ENCODE measurements at regions not wholly inside any gene's neighbourhood (a gene's known extent, or its start where the extent isn't known, plus 50 kb on each side); places are given as distances from the start of the nearest gene placed in this dataset.

DNA sequence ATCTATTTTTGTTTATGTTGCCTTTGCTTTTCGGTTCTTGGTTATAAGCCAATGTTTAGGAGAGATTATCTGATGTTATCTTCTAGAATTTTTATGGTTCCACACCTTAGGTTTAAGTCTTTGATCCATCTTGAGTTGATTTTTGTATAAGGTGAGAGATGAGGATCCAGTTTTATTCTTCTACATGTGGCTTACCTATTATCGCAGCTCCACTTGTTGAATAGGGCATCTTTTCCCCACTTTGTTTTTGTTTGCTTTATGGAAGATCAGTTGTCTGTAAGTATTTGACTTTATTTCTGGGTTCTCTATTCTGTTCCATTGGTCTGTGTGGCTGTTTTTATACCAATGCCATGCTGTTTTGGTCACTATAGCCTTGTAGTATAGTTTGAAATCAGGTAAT lies 927.0 kb downstream of the UQCRFS1 start:
- Histone ChIP-seq H3K4me3 (ENCODE audit: low read length) (no peak overlapping the region), H3K9ac (ENCODE audit: low read depth, low read length) (no peak overlapping the region), H3K27me3 (ENCODE audit: insufficient read depth, low read length) (no peaks in the 10 kb centered on the region), H3K36me3 (ENCODE audit: insufficient read depth, low read length) (no peaks in the 10 kb centered on the region), H3K4me1 (ENCODE audit: insufficient read depth, low read length) (peaks cover 22% of the 10 kb centered on the region), H3K27ac (ENCODE audit: low read depth, low read length) (no peak overlapping the region), H3K9me3 (ENCODE audit: insufficient read depth, low read depth, low read length) (no peaks in the 10 kb centered on the region; the same call in 1 of the 2 replicates)
- 100% methylated on average over 2 of the region's 2 CpGs for WGBS

DNA sequence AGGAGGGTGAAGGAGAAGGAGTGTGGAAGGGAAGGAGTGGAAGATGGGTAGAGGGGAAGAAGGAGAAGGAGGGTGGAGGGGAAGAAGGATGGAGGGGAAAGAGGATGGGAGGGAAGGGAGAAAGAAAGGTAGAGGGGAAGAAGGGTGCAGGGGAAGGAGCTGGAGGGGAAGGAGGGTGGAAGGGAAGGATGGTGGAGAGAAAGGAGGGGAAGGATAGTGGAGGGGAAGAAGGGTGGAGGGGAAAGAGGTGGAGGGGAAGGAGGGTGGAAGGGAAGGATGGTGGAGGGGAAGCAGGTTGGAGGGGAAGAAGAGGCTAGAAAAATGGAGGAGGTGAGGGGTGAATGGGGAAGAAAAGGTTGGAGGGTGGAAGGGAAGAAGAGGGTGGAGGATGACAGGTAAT lies 927.9 kb downstream of the UQCRFS1 start:
- Histone ChIP-seq H3K9ac (ENCODE audit: low read depth, low read length) (no peak overlapping the region), H3K4me1 (ENCODE audit: insufficient read depth, low read length) (peaks cover 16% of the 10 kb centered on the region), H3K9me3 (ENCODE audit: insufficient read depth, low read depth, low read length) (no peaks in the 10 kb centered on the region; the same call in 1 of the 2 replicates), H3K4me3 (ENCODE audit: low read length) (no peak overlapping the region), H3K36me3 (ENCODE audit: insufficient read depth, low read length) (no peaks in the 10 kb centered on the region), H3K27ac (ENCODE audit: low read depth, low read length) (no peak overlapping the region), H3K27me3 (ENCODE audit: insufficient read depth, low read length) (no peaks in the 10 kb centered on the region)

DNA sequence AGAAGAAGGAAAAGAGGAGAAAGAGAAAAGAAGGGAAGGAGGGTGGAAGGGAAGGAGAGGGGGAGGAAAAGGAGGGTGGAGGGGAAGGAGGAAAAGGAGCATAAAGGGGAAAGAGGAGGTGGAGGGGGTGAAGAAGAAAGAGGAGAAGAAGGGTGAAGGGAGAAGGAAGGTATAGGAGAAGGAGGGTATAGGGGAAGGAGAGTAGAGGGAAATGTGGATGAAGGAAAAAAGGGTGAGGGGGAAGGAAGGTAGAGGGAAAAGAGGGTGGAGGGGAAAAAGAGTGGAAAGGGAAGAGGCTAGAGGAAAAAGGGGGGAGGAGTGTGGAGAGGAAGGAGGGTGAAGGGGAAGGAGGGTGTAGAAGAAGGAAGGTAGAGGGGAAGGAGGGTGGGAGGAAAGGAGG lies 928.6 kb downstream of the UQCRFS1 start:
- Histone ChIP-seq H3K4me3 (ENCODE audit: low read length) (no peak overlapping the region), H3K9me3 (ENCODE audit: insufficient read depth, low read depth, low read length) (no peaks in the 10 kb centered on the region; the same call in 1 of the 2 replicates), H3K27ac (ENCODE audit: low read depth, low read length) (no peak overlapping the region), H3K4me1 (ENCODE audit: insufficient read depth, low read length) (peaks cover 11% of the 10 kb centered on the region), H3K27me3 (ENCODE audit: insufficient read depth, low read length) (no peaks in the 10 kb centered on the region), H3K36me3 (ENCODE audit: insufficient read depth, low read length) (no peaks in the 10 kb centered on the region), H3K9ac (ENCODE audit: low read depth, low read length) (no peak overlapping the region)

DNA sequence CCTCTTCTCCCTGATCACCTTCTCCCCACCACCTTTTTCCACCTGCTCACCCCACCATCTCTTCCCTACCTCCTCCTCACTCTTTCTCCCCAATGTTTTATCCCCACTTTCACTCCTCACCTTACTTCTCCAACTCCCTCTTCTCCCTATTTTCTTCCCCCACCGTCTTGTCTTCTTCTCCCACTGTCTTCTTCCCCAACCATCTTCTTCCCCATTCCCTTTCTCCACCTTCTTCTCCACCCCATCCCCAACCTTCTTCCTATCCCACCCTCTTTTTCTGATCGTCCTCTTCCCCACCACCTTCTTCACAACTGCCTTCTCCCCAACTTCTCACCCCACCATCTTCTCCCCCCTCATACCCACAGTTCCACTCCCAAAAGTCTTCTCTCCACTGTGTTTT lies 929.4 kb downstream of the UQCRFS1 start:
- Histone ChIP-seq H3K9ac (ENCODE audit: low read depth, low read length) (no peak overlapping the region), H3K4me1 (ENCODE audit: insufficient read depth, low read length) (peaks cover 4% of the 10 kb centered on the region; the same call in 1 of the 2 replicates), H3K4me3 (ENCODE audit: low read length) (no peak overlapping the region), H3K27ac (ENCODE audit: low read depth, low read length) (no peak overlapping the region), H3K27me3 (ENCODE audit: insufficient read depth, low read length) (no peaks in the 10 kb centered on the region), H3K9me3 (ENCODE audit: insufficient read depth, low read depth, low read length) (no peaks in the 10 kb centered on the region; the same call in 1 of the 2 replicates), H3K36me3 (ENCODE audit: insufficient read depth, low read length) (no peaks in the 10 kb centered on the region)
- 88% methylated on average over 2 of the region's 2 CpGs for WGBS

DNA sequence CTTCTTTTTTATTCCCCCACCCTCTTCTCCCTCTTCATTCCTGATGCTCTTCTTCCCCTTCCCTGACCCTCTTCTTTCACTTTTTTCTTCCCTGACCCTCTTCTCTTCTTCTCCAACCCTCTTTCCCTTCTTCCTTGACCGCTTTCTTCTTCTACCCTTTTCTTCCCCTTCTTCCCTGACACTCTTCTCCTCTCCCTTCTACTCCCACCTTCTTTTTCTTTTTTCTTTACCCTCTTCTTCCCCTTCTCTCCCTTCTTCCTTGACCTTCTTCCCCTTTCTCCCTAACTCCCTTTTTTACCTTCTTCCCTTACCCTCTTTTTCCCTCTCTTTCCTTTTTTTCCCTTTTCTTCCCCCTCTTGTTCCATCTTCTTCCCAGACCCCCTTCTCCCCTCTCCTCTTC lies 931.3 kb downstream of the UQCRFS1 start:
- 0 out of 2 replicates have a peak, but pooled peaks cover 3% of the 10 kb centered on the region for H3K4me1 ChIP-seq (ENCODE audit: insufficient read depth, low read length)
- 91% methylated on average over 1 of the region's 1 CpG for WGBS
- no peaks in the 10 kb centered on the region; the same call in 1 of the 2 replicates for H3K9me3 ChIP-seq (ENCODE audit: insufficient read depth, low read depth, low read length)
- no peak overlapping the region for H3K27ac ChIP-seq (ENCODE audit: low read depth, low read length)
- no peaks in the 10 kb centered on the region for H3K27me3 ChIP-seq (ENCODE audit: insufficient read depth, low read length)
- no peaks in the 10 kb centered on the region for H3K36me3 ChIP-seq (ENCODE audit: insufficient read depth, low read length)
- H3K9ac ChIP-seq (ENCODE audit: low read depth, low read length): no peak overlapping the region
- no peak overlapping the region for H3K4me3 ChIP-seq (ENCODE audit: low read length)

DNA sequence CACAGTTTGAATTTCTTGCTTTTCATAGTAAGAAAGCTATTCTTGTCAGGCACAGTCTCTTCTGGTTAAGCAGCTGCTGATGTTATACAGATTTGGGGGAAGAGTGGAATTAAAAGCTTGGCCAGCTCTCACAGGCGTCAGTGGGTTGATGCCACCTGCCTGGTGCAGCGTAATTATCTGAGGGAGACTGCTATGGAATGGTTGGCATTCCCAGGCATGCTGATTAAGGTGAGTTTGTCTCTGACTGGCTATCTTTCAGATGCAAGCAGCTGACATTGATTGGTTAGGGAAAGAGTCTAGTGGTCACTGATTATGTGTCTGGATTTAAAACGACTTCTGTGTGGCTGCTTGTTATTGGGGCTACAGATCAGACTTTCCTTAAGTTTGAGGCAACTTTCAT lies 948.4 kb downstream of the UQCRFS1 start:
- H3K27ac ChIP-seq (ENCODE audit: low read depth, low read length): no peak overlapping the region
- no peak overlapping the region for H3K9ac ChIP-seq (ENCODE audit: low read depth, low read length)
- no peaks in the 10 kb centered on the region for H3K27me3 ChIP-seq (ENCODE audit: insufficient read depth, low read length)
- no peaks in the 10 kb centered on the region for H3K36me3 ChIP-seq (ENCODE audit: insufficient read depth, low read length)
- no peaks in the 10 kb centered on the region for H3K4me1 ChIP-seq (ENCODE audit: insufficient read depth, low read length)
- H3K4me3 ChIP-seq (ENCODE audit: low read length): no peak overlapping the region
- peaks cover 6% of the 10 kb centered on the region for H3K9me3 ChIP-seq (ENCODE audit: insufficient read depth, low read depth, low read length)
- 75% methylated on average over 3 of the region's 3 CpGs for WGBS

DNA sequence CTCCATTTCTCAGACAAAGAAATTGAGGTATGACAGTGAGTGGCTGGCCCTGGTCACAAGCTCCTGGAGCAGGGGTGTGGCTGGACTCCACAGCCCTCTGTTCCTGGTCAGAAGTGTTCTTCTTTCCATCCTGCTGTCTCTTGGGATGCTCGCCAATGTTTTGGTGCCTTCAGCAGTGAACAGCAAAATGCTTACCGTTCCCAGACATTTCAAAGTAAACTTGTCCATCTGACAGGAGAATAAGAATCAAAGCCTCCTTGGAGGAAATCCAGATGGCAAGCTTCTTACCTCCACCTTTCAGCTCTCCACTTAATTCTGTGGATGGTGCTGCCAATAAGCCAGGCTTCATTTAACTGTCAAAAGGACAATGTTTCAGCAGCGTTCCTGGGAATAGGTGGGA lies 954.1 kb downstream of the UQCRFS1 start:
- H3K4me3 ChIP-seq (ENCODE audit: low read length): no peak overlapping the region
- WGBS: 74% methylated on average over 3 of the region's 3 CpGs
- no peak overlapping the region for H3K27ac ChIP-seq (ENCODE audit: low read depth, low read length)

DNA sequence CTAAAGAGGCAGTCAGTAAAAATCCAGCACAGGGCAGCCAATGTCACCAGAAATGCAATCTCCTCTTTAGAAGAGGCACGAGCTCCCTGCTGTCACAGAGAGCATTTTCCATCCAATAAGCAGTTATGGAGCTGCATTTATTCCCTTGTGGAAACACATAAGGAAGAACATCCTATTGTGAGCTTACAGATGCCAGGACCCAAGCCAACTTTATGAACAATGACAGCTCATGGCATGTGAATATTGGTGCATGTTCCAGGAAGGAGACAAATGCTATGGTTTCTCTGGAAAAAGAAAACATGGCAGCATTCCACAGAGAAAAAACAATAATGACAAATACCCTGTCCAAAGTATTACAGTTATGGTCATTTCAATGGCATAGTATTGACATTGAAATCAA lies 955.6 kb downstream of the UQCRFS1 start:
- Histone ChIP-seq H3K4me1 (ENCODE audit: insufficient read depth, low read length) (no peaks in the 10 kb centered on the region), H3K27ac (ENCODE audit: low read depth, low read length) (no peak overlapping the region), H3K27me3 (ENCODE audit: insufficient read depth, low read length) (no peaks in the 10 kb centered on the region), H3K4me3 (ENCODE audit: low read length) (no peak overlapping the region), H3K36me3 (ENCODE audit: insufficient read depth, low read length) (no peaks in the 10 kb centered on the region), H3K9ac (ENCODE audit: low read depth, low read length) (no peak overlapping the region), H3K9me3 (ENCODE audit: insufficient read depth, low read depth, low read length) (no peaks in the 10 kb centered on the region)
- WGBS: 86% methylated on average over 1 of the region's 1 CpG

More for the DNA sequence above, 954.1 kb downstream of the UQCRFS1 start:
- Histone ChIP-seq H3K27me3 (ENCODE audit: insufficient read depth, low read length) (no peaks in the 10 kb centered on the region), H3K9ac (ENCODE audit: low read depth, low read length) (no peak overlapping the region), H3K36me3 (ENCODE audit: insufficient read depth, low read length) (no peaks in the 10 kb centered on the region), H3K4me1 (ENCODE audit: insufficient read depth, low read length) (no peaks in the 10 kb centered on the region), H3K9me3 (ENCODE audit: insufficient read depth, low read depth, low read length) (no peaks in the 10 kb centered on the region)

DNA sequence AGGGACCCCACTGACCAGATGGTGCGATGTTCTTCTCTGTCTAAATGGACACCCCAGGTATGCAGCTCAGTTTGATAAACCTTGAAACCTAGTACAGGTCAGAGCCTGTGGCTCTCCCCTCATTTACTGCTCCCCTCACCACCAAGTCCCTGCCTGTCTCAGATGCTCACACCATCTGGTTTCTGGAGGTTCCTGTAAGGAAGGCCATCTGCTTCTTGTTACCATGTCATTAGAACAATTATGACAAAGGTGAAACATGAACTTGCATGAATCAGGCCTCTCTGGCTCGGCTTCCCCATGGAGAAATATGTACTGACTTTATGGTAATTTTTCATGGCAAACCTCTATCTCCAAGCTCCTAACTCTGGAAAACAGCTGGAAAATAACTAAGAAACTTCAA lies 965.7 kb downstream of the UQCRFS1 start:
- H3K36me3 ChIP-seq (ENCODE audit: insufficient read depth, low read length): no peaks in the 10 kb centered on the region
- no peaks in the 10 kb centered on the region for H3K4me1 ChIP-seq (ENCODE audit: insufficient read depth, low read length)

DNA sequence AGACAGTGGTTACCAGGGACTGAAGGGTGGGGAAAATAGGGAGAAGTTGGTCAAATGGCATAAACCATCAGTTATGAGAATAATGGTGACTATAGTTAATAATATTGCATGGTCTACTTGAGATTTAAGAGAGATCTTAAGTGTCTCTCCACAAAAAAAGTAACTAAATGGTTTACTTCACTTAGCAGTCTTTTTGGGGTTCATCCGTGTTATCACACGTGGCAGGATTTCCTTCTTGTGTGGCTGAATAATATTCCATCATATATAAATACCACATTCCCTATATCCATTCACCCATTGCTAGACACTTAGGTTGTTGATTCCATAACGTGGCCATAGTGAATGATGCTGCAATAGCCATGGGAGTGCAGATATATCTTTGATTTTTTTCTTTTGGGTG lies 967.0 kb downstream of the UQCRFS1 start:
- WGBS: 93% methylated on average over 3 of the region's 3 CpGs
- no peaks in the 10 kb centered on the region for H3K27me3 ChIP-seq (ENCODE audit: insufficient read depth, low read length)

More for the DNA sequence above, 965.7 kb downstream of the UQCRFS1 start:
- no peaks in the 10 kb centered on the region for H3K9me3 ChIP-seq (ENCODE audit: insufficient read depth, low read depth, low read length)
- no peak overlapping the region for H3K9ac ChIP-seq (ENCODE audit: low read depth, low read length)
- no peaks in the 10 kb centered on the region for H3K27me3 ChIP-seq (ENCODE audit: insufficient read depth, low read length)
- no peak overlapping the region for H3K27ac ChIP-seq (ENCODE audit: low read depth, low read length)
- WGBS: 98% methylated on average over 2 of the region's 2 CpGs
- H3K4me3 ChIP-seq (ENCODE audit: low read length): no peak overlapping the region

DNA sequence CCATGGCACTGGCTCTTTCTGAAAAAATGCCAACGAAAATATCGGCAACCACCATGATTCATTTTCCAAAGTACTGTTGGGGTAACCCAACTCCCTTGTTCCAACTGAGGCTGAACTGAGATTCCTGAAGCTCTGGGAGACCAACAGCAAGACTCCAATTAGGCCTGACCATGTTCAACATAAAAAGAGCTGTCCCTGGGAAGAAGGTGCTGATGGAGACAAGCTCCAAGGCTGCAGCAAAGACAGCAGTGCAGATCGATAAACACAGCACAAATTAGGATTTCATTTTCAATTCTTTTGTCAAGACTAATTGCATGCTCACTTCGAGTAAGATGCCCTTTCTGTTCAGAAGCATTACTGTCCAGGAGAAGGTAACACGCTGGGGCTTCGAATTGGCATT lies 968.0 kb downstream of the UQCRFS1 start:
- no peaks in the 10 kb centered on the region for H3K27me3 ChIP-seq (ENCODE audit: insufficient read depth, low read length)
- H3K4me3 ChIP-seq (ENCODE audit: low read length): no peak overlapping the region
- H3K27ac ChIP-seq (ENCODE audit: low read depth, low read length): no peak overlapping the region
- H3K36me3 ChIP-seq (ENCODE audit: insufficient read depth, low read length): no peaks in the 10 kb centered on the region
- no peak overlapping the region for H3K9ac ChIP-seq (ENCODE audit: low read depth, low read length)
- H3K9me3 ChIP-seq (ENCODE audit: insufficient read depth, low read depth, low read length): no peaks in the 10 kb centered on the region
- WGBS: 89% methylated on average over 6 of the region's 6 CpGs
- peaks cover 7% of the 10 kb centered on the region; the same call in 1 of the 2 replicates for H3K4me1 ChIP-seq (ENCODE audit: insufficient read depth, low read length)

More for the DNA sequence above, 967.0 kb downstream of the UQCRFS1 start:
- Histone ChIP-seq H3K9ac (ENCODE audit: low read depth, low read length) (no peak overlapping the region), H3K9me3 (ENCODE audit: insufficient read depth, low read depth, low read length) (no peaks in the 10 kb centered on the region), H3K27ac (ENCODE audit: low read depth, low read length) (no peak overlapping the region), H3K4me3 (ENCODE audit: low read length) (no peak overlapping the region), H3K4me1 (ENCODE audit: insufficient read depth, low read length) (no peaks in the 10 kb centered on the region), H3K36me3 (ENCODE audit: insufficient read depth, low read length) (no peaks in the 10 kb centered on the region)

DNA sequence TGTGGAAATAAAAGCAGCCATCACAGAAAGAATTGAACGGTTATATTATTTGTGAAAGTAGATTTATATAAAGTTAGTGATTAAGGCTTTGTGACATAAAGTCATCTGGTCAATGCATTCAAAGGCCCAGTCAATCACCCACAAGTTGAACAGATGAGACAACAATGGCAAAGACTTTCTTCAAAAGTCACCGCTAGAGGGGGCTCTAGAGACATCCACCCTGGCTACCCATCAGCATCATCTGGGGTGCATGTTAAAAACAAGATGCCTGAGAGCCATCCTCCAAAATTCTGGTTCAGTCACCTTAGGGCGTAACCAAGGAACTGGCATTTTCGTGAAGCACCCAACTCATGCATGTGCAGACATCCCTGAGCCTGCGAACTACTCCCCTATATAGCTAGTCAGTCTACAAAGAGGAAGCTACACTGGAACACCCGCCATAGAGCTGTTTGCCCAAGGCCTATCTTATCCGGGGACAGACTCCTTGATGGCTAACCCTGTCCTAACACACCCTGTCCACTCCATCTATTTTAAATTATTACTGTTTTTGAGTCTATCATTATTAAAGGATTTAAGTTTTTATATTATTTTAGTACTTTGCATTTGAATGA lies 970.5 kb downstream of the UQCRFS1 start:
- no peak overlapping the region for H3K9ac ChIP-seq (ENCODE audit: low read depth, low read length)
- H3K4me1 ChIP-seq (ENCODE audit: insufficient read depth, low read length): peaks cover 8% of the 10 kb centered on the region; the same call in 1 of the 2 replicates
- 57% methylated on average over 7 of the region's 7 CpGs for WGBS
- no peaks in the 10 kb centered on the region for H3K9me3 ChIP-seq (ENCODE audit: insufficient read depth, low read depth, low read length)
- no peak overlapping the region for H3K4me3 ChIP-seq (ENCODE audit: low read length)
- H3K36me3 ChIP-seq (ENCODE audit: insufficient read depth, low read length): no peaks in the 10 kb centered on the region
- H3K27me3 ChIP-seq (ENCODE audit: insufficient read depth, low read length): no peaks in the 10 kb centered on the region
- no peak overlapping the region for H3K27ac ChIP-seq (ENCODE audit: low read depth, low read length)
